ENCODE measurements at regions not wholly inside any gene's neighbourhood (a gene's known extent, or its start where the extent isn't known, plus 50 kb on each side); places are given as distances from the start of the nearest gene placed in this dataset.

DNA sequence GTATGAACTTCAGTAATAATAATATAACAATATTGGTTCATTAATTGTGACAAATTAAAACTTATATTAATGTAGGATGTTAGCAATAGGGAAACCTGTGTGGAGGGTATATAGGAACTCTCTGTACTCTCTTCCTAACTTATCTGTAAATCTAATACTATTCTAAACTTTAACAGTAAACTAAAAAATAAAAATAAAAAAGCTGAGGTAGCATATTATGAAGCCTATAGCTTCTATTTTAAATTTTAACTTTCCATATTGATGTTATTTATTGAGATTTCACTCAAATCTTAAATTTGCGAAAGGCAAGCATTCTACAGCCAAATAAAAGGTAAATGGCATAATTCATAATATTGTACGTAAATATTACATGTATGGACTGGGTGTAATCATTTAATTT lies 326.4 kb downstream of the MEI4 start:
- H3K4me3 ChIP-seq (ENCODE audit: low read depth, low read length) = no peak overlapping the region
- no peak for DNase-seq (ENCODE audit: low read depth)
- TF ChIP-seq, protein P1, sequence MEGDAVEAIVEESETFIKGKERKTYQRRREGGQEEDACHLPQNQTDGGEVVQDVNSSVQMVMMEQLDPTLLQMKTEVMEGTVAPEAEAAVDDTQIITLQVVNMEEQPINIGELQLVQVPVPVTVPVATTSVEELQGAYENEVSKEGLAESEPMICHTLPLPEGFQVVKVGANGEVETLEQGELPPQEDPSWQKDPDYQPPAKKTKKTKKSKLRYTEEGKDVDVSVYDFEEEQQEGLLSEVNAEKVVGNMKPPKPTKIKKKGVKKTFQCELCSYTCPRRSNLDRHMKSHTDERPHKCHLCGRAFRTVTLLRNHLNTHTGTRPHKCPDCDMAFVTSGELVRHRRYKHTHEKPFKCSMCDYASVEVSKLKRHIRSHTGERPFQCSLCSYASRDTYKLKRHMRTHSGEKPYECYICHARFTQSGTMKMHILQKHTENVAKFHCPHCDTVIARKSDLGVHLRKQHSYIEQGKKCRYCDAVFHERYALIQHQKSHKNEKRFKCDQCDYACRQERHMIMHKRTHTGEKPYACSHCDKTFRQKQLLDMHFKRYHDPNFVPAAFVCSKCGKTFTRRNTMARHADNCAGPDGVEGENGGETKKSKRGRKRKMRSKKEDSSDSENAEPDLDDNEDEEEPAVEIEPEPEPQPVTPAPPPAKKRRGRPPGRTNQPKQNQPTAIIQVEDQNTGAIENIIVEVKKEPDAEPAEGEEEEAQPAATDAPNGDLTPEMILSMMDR (IDR thresholded peaks at IDR 0.05; ENCODE audit: insufficient read depth, low read length) = no peak

DNA sequence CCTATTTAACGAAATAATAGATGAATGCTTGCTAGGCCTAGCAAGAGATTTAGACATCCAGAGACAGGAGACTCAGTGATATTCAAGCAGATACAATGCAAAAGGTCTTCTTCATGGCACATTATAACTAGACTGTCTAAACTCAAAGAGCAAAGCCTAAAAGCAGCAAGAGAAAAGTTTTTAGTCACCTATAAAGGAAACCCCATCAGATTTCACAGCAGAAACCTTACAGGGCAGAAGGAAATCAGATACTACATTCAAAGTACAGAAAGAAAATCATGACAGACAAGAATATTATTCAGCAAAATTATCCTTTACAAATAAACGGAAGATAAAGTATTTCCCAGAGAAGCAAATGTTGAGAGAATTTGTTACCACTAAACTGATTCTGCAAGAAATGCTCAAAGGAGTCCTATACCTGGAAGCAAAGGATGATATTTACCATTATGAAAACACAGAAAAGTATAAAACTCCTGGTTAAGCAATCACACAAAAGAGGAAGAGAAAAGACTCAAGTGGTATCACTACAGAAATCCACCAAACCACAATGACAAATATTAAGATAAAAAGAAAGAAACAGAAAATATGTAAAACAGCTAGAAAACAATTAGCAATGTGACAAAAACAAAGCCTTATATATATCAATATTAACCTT lies 333.7 kb downstream of the MEI4 start:
- no peak overlapping the region for H3K4me3 ChIP-seq (ENCODE audit: low read depth, low read length)
- TF ChIP-seq, protein P1 (IDR thresholded peaks at IDR 0.05; ENCODE audit: insufficient read depth, low read length) = no peak
- DNase-seq (ENCODE audit: low read depth) = no peak

DNA sequence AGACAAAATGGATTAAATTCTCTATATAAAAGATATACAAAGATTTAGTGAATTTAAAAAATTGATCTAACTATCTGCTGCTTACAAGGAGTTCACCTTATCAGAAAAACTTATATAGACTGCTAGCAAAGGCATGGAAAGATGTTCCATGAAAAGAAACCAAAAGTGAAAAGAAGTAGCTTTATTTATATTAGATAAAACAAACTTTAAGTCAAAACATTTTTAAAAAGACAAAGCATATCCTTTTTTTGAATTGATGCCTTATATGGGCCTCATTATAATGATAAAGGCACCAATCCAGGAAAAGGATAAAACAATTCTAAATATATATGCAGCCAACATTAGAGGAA lies 334.2 kb downstream of the MEI4 start:
- TF ChIP-seq, protein P1 (IDR thresholded peaks at IDR 0.05; ENCODE audit: insufficient read depth, low read length) = no peak
- H3K4me3 ChIP-seq (ENCODE audit: low read depth, low read length) = no peak overlapping the region
- DNase-seq (ENCODE audit: low read depth) = no peak

DNA sequence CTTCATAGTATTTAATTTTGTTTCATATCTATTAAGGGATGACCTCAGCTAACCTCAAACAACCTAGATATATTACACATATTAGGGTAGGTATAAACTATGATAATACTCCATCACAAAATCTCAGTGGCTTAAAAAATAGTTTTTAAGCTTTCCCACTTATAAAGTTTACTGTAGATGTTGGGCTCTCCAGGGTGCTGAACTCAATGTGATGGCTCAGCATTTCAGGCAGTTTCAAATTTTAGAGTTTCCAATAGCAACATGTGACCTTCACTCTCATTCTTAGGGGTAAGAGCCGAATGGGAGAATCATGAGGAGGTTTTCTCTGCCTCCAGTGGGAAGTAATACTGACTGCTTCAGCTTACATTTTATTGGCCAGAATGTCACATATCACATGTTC lies 357.3 kb downstream of the MEI4 start:
- DNase-seq (ENCODE audit: low read depth) = no peak
- H3K4me3 ChIP-seq (ENCODE audit: low read depth, low read length) = no peak overlapping the region
- TF ChIP-seq, protein P1 (IDR thresholded peaks at IDR 0.05; ENCODE audit: insufficient read depth, low read length) = no peak

DNA sequence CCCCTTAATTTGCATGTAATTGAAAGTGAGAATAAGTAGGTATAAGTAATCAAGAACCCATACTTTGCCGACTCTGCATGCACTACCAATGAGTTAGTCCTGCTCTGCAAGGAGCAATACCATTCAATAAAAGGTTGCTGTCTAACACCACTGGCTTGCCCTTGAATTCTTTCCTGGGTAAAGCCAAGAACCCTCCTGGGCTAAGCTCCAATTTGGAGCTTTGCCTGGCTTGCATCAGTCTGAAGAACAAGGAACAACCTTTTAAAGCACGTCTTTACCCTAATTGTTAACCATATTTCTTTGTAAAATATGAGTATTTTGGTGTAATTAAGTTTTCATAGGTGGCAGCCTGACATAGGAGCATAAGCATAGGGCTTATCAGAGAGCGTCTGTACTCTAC lies 367.7 kb downstream of the MEI4 start:
- no peak for DNase-seq (ENCODE audit: low read depth)
- no peak overlapping the region for H3K4me3 ChIP-seq (ENCODE audit: low read depth, low read length)
- TF ChIP-seq, protein P1 (IDR thresholded peaks at IDR 0.05; ENCODE audit: insufficient read depth, low read length) = no peak

DNA sequence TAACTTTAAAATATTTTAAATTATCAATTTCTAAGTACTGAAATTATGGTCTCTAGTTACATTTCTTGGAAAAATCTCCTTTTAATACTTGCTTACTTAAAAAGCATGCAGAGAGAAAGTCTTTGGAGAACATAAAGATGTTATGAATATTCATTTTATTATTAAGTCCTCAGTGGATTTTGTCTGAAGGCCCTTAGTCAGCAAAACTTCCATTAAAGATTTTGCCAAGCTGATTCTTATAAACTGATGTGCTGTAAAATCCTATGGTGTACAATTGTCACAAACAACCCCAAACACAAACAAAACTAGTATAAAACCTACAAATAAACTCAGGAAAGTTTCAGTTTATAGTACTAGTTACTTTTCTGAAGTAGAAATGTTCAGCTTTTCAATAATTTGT lies 372.7 kb downstream of the MEI4 start:
- TF ChIP-seq, protein P1 (IDR thresholded peaks at IDR 0.05; ENCODE audit: insufficient read depth, low read length) = no peak
- H3K4me3 ChIP-seq (ENCODE audit: low read depth, low read length) = no peak overlapping the region
- DNase-seq (ENCODE audit: low read depth) = no peak

DNA sequence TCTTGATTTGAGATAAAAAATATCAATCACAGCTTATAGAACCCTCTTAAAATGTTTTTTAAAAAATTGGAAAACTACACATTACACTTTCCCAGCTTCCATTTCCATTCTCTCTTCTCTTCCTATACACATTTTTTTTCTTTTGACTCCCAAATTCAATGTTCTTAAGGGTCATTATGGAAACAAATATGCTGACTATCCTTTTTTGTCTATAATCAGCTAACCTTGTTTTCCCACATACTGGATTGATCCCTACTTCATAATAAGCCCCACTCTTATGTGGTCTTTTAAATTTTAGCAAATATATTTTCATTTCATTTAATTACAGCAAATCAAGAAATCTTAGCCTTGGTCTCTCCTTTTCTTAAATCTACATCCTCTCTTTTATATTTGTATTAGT lies 378.4 kb downstream of the MEI4 start:
- no peak overlapping the region for H3K4me3 ChIP-seq (ENCODE audit: low read depth, low read length)
- TF ChIP-seq, protein P1 (IDR thresholded peaks at IDR 0.05; ENCODE audit: insufficient read depth, low read length) = no peak
- no peak for DNase-seq (ENCODE audit: low read depth)

Measured in fibroblast of the aortic adventitia (primary cell).